HEK293 (cell line): ENCODE measurements at regions not wholly inside any gene's neighbourhood (a gene's known extent, or its start where the extent isn't known, plus 50 kb on each side); places are given as distances from the start of the nearest gene placed in this dataset.

Experiments used
- CTCF ChIA-PET: fragments of 350-600 bp; formaldehyde crosslinking; extraction: SDS; loops from one replicate; lab custom pipeline; 2021; ENCODE audit warnings: antibody characterized with exemption; lab: Yijun Ruan, JAX
- POLR2A ChIA-PET: fragments of 300-600 bp; formaldehyde crosslinking; extraction: SDS; loops from one replicate; lab custom pipeline; 2020; ENCODE audit warnings: antibody characterized with exemption, inconsistent platforms; lab: Yijun Ruan, JAX
- H3K27ac ChIP-seq: fragments of 200-500 bp; sonication (Bioruptor generic); 2 replicates; pipeline ENCODE4 v1.5.1; 2014; ENCODE audit warnings: low read depth, low read length, control low read depth, inconsistent platforms; ENCODE audit errors: extremely low read depth
- H3K36me3 ChIP-seq, 2 experiments: fragments of 200-500 bp in 1 of 2; sonication (Bioruptor generic) in 1 of 2; 1 replicate in 1 of 2; 2 replicates in 1 of 2; pipeline ENCODE4 v1.5.1; 2014 to 2017; ENCODE audit warnings: inconsistent platforms in 2 of 2, low read length in 2 of 2; ENCODE audit not compliant: control insufficient read depth in 2 of 2, insufficient read depth in 1 of 2
- H3K4me1 ChIP-seq: fragments of 200-500 bp; sonication (Bioruptor generic); 2 replicates; pipeline ENCODE4 v1.5.1; 2014; ENCODE audit warnings: mild to moderate bottlenecking, low read length, inconsistent platforms; ENCODE audit not compliant: control insufficient read depth, insufficient read depth
- H3K4me3 ChIP-seq: 2 replicates; pipeline ENCODE4 v1.5.1; 2011; ENCODE audit warnings: low read depth, mild to moderate bottlenecking, control low read depth, low read length, moderate library complexity
- H3K9me3 ChIP-seq: fragments of 200-500 bp; sonication (Bioruptor generic); 2 replicates; pipeline ENCODE4 v1.5.1; 2014; ENCODE audit warnings: low read depth, low read length, inconsistent platforms; ENCODE audit not compliant: control insufficient read depth, insufficient read depth
- AEBP2 ChIP-seq: fragments of 450-650 bp; formaldehyde crosslinking; IDR thresholded peaks from 2 replicates; pipeline ENCODE4 v1.5.1; 2016; ENCODE audit warnings: missing biosample characterization, missing genetic modification characterization, borderline replicate concordance
- EGR2 ChIP-seq: fragments of 450-650 bp; formaldehyde crosslinking; IDR thresholded peaks from 2 replicates; pipeline ENCODE4 v1.5.1; 2016; ENCODE audit warnings: low read depth, missing biosample characterization, missing genetic modification characterization
- GLI2 ChIP-seq: fragments of 450-650 bp; formaldehyde crosslinking; IDR thresholded peaks from 2 replicates; pipeline ENCODE4; 2017; ENCODE audit warnings: missing biosample characterization, missing genetic modification characterization, low read depth, borderline replicate concordance
- HOXC10 ChIP-seq: sonication (generic); formaldehyde crosslinking; IDR thresholded peaks from 2 replicates; pipeline ENCODE4 v1.8.1; 2023; ENCODE audit warnings: mild to moderate bottlenecking, missing genetic modification reagents
- SP2 ChIP-seq: fragments of 450-650 bp; formaldehyde crosslinking; IDR thresholded peaks from 2 replicates; pipeline ENCODE4 v1.5.1; 2016; ENCODE audit warnings: missing biosample characterization, missing genetic modification characterization
- TRIM28 ChIP-seq: IDR thresholded peaks from 2 replicates; pipeline ENCODE4 v1.6.1; 2011; ENCODE audit warnings: low read length, control low read depth, borderline replicate concordance
- WT1 ChIP-seq: fragments of 450-650 bp; formaldehyde crosslinking; IDR thresholded peaks from 2 replicates; pipeline ENCODE4 v1.5.1; 2016; ENCODE audit warnings: missing biosample characterization, missing genetic modification characterization
- ZBTB10 ChIP-seq: fragments of 450-650 bp; formaldehyde crosslinking; IDR thresholded peaks from 2 replicates; pipeline ENCODE4 v1.5.1; 2016; ENCODE audit warnings: missing biosample characterization, missing genetic modification characterization
- ZBTB44 ChIP-seq: fragments of 450-650 bp; IDR thresholded peaks from 2 replicates; pipeline ENCODE4 v1.5.1; 2018; ENCODE audit warnings: missing biosample characterization, mild to moderate bottlenecking, missing genetic modification characterization
- ZIC2 ChIP-seq: fragments of 450-650 bp; formaldehyde crosslinking; IDR thresholded peaks from 2 replicates; pipeline ENCODE4 v1.5.1; 2016; ENCODE audit warnings: missing biosample characterization, missing genetic modification characterization
- ZNF114 ChIP-seq: fragments of 450-650 bp; formaldehyde crosslinking; IDR thresholded peaks from 2 replicates; pipeline ENCODE4 v1.5.0; 2017; ENCODE audit warnings: missing biosample characterization, missing genetic modification characterization
- ZNF121 ChIP-seq: fragments of 450-650 bp; formaldehyde crosslinking; IDR thresholded peaks from 2 replicates; pipeline ENCODE4 v1.5.1; 2016; ENCODE audit warnings: missing biosample characterization, missing genetic modification characterization
- ZNF157 ChIP-seq: fragments of 450-650 bp; formaldehyde crosslinking; IDR thresholded peaks from 2 replicates; pipeline ENCODE4 v1.5.1; 2016; ENCODE audit warnings: missing biosample characterization, missing genetic modification characterization
- ZNF248 ChIP-seq: fragments of 450-650 bp; formaldehyde crosslinking; IDR thresholded peaks from 2 replicates; pipeline ENCODE4 v1.5.1; 2017; ENCODE audit warnings: missing biosample characterization, missing genetic modification characterization
- ZNF362 ChIP-seq: fragments of 450-650 bp; formaldehyde crosslinking; IDR thresholded peaks from 2 replicates; pipeline ENCODE4 v1.5.1; 2016; ENCODE audit warnings: missing biosample characterization, missing genetic modification characterization
- ZNF514 ChIP-seq: fragments of 450-650 bp; formaldehyde crosslinking; IDR thresholded peaks from 2 replicates; pipeline ENCODE4 v1.5.1; 2016; ENCODE audit warnings: missing biosample characterization, missing genetic modification characterization
- ZNF521 ChIP-seq: fragments of 450-650 bp; formaldehyde crosslinking; IDR thresholded peaks from 2 replicates; pipeline ENCODE4 v1.5.1; 2017; ENCODE audit warnings: missing biosample characterization, mild to moderate bottlenecking, missing genetic modification characterization
- ZNF561 ChIP-seq: fragments of 450-650 bp; IDR thresholded peaks from 2 replicates; pipeline ENCODE4 v1.5.1; 2018; ENCODE audit warnings: missing biosample characterization, missing genetic modification characterization, borderline replicate concordance
- ZNF585B ChIP-seq: fragments of 450-650 bp; formaldehyde crosslinking; IDR thresholded peaks from 2 replicates; pipeline ENCODE4 v1.5.1; 2016; ENCODE audit warnings: missing biosample characterization, missing genetic modification characterization
- ZNF610 ChIP-seq: fragments of 450-650 bp; formaldehyde crosslinking; IDR thresholded peaks from 2 replicates; pipeline ENCODE4 v1.5.1; 2016; ENCODE audit warnings: missing biosample characterization, missing genetic modification characterization, borderline replicate concordance
- ZNF777 ChIP-seq: fragments of 450-650 bp; formaldehyde crosslinking; IDR thresholded peaks from 2 replicates; pipeline ENCODE4 v1.5.1; 2017; ENCODE audit warnings: missing biosample characterization, missing genetic modification characterization, borderline replicate concordance
- ZNF785 ChIP-seq: fragments of 450-650 bp; formaldehyde crosslinking; IDR thresholded peaks from 2 replicates; pipeline ENCODE4 v1.5.1; 2016; ENCODE audit warnings: missing biosample characterization, missing genetic modification characterization

GRCh38 chr18:51653507-51654213 is 456.2 kb upstream of the MEX3C start:
- ChIA-PET CTCF (no interaction called here), POLR2A (no interaction called here)
- no peak overlapping the region for H3K4me3 ChIP-seq
- TF ChIP-seq GLI2: no peak
- no peak for TF ChIP-seq ZNF248 (tag by site-specific recombination)
- no peak for TF ChIP-seq ZNF362 (tag by site-specific recombination)
- no peak for TF ChIP-seq HOXC10 (CRISPR knock-in tag)
- no peak for TF ChIP-seq ZNF610 (tag by site-specific recombination)
- no peak for TF ChIP-seq EGR2 (tag by site-specific recombination)
- TF ChIP-seq ZNF514: no peak
- TF ChIP-seq ZNF121: no peak
- no peak for TF ChIP-seq ZNF777 (tag by site-specific recombination)
- TF ChIP-seq ZNF585B: no peak
- TF ChIP-seq ZBTB10 (tag by site-specific recombination): no peak
- TF ChIP-seq ZNF561 (tag by site-specific recombination): no peak
- TF ChIP-seq TRIM28: no peak
- no peak overlapping the region for H3K27ac ChIP-seq
- H3K4me1 ChIP-seq: no peaks in the 10 kb centered on the region; the same call in 1 of the 2 replicates
- no peaks in the 10 kb centered on the region for H3K36me3 ChIP-seq
- no peaks in the 10 kb centered on the region for H3K9me3 ChIP-seq

GRCh38 chr18:51654488-51655326 is 457.2 kb upstream of the MEX3C start:
- ChIA-PET CTCF (interaction anchor here (0.6 kb wide), 1 partner anchor 652 kb away, joined by 3 read pairs; no protein-coding TSS in a partner anchor), POLR2A (no interaction called here)
- Histone ChIP-seq H3K27ac (no peak overlapping the region), H3K36me3 (no peaks in the 10 kb centered on the region), H3K4me1 (no peaks in the 10 kb centered on the region; the same call in 1 of the 2 replicates), H3K9me3 (no peaks in the 10 kb centered on the region), H3K4me3 (no peak overlapping the region)
- TF ChIP-seq ZIC2 (tag by site-specific recombination) (peak; percentile 61), ZNF521 (tag by site-specific recombination) (no peak), WT1 (tag by site-specific recombination) (no peak)

- Histone ChIP-seq H3K9me3 (no peaks in the 10 kb centered on the region), H3K27ac (no peak overlapping the region), H3K4me1 (no peaks in the 10 kb centered on the region; the same call in 1 of the 2 replicates), H3K4me3 (no peak overlapping the region), H3K36me3 (no peaks in the 10 kb centered on the region)
- ChIA-PET CTCF (interaction anchor here (0.6 kb wide), 1 partner anchor 652 kb away, joined by 3 read pairs; no protein-coding TSS in a partner anchor), POLR2A (no interaction called here)
- TF ChIP-seq ZNF114 (tag by site-specific recombination): no peak
- TF ChIP-seq SP2 (tag by site-specific recombination): no peak
- TF ChIP-seq ZNF785: no peak
- no peak for TF ChIP-seq ZBTB44
- TF ChIP-seq ZNF157 (tag by site-specific recombination): no peak
- no peak for TF ChIP-seq AEBP2
Measured at GRCh38 chr18:51655327-51655698, 457.8 kb upstream of the MEX3C start.
